HG02759 (cell line): ENCODE measurements at regions not wholly inside any gene's neighbourhood (a gene's known extent, or its start where the extent isn't known, plus 50 kb on each side); places are given as distances from the start of the nearest gene placed in this dataset.
"Not testable (repeated sequence)": the region's sequence is repeated elsewhere in the genome, so short reads cannot be mapped to it uniquely, and the experiment has no call there.

Source experiments
- ATAC-seq: cut with Tn5 transposase; IDR thresholded peaks from one replicate; pipeline ENCODE4 v1.9.1; 2021; ENCODE audit warnings: mild to moderate bottlenecking, moderate library complexity; ENCODE audit not compliant: unreplicated experiment

DNA sequence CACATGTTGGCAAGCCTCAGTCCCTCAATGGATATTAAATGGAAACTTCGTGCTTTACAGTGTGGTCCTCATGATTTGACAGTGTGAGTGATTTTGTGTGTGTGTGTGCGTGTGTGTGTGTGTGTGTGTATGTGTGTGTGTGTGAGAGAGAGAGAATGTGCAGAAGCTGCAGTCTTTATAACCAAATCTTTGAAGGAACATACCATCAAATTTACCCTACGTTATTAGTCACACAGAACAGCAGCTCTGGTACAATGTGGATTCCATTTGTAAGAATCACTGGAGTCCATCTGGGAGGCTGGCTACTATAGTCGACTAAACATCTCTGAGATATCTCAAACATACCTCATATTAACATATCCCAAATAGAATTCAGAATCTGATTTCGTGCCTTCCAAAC lies 928.0 kb upstream of the POT1 start:
- ATAC-seq: no peak

DNA sequence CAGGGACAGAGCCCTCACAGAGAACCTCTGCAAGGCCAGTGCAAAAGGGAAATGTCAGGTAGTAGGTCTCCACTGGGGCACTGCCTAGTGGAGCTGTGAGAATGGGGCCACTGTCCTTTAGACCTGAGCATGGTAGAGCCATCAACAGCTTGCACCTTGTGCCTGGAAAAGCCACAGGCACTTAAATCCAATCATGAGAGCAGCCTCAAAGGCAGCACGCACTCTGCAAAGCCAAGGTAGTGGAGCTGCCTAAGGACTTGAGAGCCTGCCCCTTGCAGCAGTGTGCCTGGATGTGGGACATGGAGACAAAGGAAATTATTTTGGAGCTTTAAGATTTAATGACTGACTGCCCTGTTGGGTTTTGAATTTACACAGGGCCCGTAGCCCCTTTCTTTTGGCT lies 918.5 kb upstream of the POT1 start:
- no peak for ATAC-seq

GRCh38 chr7:125847692-125848091 lies 918.1 kb upstream of the POT1 start:
- ATAC-seq: no peak

DNA sequence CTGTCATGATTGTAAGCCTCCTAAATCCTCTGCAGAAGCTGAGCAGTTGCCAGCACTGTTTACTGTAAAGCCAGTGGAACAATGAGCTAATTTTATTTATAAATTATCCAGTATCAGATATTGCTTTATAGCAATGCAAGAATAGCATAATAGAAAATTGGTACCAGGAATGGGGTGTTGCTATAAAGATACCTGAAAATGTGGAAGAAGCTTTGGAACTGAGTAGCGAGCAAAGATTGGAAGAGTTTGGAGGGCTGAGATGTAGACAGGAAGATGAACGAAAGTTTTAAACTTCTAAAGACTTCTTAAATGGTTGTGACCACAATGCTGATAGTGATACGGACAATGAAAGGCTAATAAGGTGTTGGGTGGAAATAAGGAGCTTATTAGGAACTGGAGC lies 917.4 kb upstream of the POT1 start:
- no peak for ATAC-seq

- no peak for ATAC-seq
These were observed 916.1 kb upstream of the POT1 start for GRCh38 chr7:125845686-125846085.

- no peak for ATAC-seq
These were observed 904.8 kb upstream of the POT1 start for GRCh38 chr7:125834421-125834820.

GRCh38 chr7:125833839-125834238 lies 904.2 kb upstream of the POT1 start:
- ATAC-seq: no peak

GRCh38 chr7:125830743-125831142 lies 901.1 kb upstream of the POT1 start:
- ATAC-seq: no peak

DNA sequence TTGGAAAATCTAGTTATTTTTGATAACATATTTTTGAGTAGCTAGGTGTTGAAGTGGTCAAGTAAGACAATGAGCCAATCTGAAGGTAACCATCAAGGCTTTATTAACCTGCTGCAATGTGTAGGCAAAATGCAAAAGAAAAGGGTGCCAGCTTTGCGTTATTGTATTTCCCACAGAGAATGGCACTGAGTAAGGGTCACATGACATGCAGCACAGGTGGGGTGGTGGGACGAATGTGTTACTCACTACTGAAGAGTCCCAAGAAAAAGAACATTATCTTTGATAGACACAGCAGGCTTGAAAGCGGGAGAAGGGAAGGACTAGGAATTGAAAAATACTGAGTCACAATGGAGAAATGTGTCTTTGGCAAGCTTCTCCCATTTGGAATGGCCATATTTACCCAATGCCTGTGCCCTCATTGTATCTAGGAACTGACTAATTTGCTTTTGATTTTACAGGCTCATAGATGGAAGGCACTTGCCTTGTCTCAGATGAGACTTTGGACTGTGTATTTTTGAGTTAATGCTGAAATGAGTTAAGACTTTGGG lies 898.6 kb upstream of the POT1 start:
- ATAC-seq: no peak

DNA sequence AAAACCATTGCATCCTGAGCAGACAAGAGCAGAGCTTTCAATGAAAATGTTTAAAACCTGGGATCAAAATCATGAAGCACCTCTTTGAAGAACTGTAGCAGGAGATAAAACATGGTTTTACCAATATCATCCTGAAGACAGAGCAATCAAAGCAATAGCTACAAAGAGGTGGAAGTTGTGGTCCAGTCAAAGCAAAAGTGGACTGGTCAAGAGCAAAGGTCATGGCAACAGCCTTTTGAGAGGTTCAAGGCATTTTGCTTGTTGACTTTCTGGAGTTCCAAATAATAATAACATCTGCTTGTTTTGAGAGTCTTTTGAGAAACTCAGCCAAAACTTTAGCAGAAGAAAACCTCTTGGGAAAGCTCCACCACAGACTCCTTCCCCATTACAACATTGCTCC lies 893.9 kb upstream of the POT1 start:
- no peak for ATAC-seq

DNA sequence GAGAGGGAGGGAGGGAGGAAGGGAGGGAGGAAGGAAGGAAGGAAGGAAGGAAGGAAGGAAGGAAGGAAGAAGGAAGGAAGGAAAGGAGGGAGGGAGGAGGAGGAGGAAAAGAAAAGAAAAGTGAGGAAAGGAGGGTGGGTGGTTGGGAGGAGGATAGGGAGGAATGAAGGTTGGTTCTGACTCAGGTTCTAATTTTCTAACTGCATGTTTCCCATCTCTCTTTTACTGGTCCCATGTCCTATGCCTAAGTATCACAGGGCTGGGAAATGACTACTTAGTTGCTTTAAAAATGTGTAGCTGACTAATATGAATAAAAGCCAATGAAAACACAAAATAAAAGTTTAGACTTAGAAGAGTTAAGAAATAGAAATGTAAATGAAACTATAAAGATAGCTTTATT lies 890.9 kb upstream of the POT1 start:
- ATAC-seq: no peak

- no peak for ATAC-seq
These were observed 884.5 kb upstream of the POT1 start for GRCh38 chr7:125814100-125814499.

DNA sequence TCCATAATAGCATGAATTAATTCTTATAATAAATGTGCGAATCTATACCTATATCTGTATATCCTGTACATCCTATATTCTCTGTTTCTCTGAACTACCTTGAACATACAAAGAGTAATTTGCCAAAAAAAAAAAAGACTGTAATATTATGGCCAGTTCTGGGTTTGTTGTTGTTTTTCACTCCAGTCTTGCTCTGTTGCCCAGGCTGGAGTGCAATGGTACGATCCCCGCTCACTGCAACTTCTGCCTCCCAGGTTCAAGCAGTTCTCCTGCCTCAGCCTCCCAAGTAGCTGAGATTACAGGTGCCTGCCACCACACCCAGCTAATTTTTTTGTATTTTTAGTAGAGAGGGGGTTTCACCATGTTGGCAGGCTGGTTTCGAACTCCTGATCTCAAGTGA lies 876.9 kb upstream of the POT1 start:
- ATAC-seq: not testable (repeated sequence)

DNA sequence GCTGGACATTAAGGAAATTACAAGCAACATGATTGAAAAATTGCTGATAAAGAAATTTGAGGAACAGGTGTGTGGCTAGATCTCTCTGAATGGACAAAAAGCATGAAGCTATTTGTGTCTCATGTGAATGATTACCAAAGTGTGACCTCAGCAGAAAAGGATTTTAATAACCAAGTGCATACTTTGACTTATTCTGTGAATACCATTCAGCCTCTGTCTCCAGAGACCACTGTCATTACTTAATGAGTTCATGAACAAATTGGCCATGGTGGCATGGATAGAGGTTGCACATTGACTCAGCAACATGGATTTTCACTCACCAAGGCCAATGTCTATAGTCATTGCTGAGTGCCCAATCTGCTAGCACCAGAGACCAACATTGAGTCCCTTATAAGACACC lies 874.6 kb upstream of the POT1 start:
- no peak for ATAC-seq

DNA sequence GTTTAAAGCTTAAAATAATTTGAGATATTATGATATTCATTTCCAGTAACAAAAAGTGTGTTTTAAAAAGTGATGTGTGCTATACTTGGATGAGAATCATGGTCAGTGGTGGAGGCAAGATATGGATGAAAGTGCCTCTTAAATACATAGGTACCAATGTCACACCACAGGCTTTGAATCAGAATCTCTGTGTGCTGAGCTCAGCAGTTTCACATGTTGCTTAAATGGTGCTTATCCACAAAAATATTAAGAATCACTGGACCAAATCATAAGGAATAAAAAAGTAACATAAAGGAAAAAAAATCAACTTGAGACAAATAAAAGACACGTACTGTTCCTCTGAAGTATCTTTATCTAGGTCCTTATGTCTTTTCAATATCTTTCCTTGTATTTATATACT lies 850.5 kb upstream of the POT1 start:
- no peak for ATAC-seq

DNA sequence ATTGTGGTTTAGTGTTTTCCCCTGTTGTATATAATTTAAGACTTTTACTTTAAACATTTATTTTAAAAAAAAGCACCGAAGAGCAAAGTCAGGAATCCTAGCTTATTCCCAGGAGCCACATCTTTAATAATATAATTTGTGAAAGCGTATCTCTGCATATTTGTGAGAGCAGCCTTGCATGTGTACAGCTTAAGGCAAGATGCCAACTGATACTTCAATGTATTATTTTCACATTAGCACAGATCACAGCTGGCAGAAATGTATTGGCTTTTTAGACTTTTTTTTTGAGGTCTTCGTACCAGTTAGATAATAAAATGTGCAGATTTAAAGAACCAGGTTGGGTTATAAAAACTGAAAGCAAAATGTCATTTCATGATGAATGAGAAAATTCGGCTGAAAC lies 845.7 kb upstream of the POT1 start:
- ATAC-seq: no peak

DNA sequence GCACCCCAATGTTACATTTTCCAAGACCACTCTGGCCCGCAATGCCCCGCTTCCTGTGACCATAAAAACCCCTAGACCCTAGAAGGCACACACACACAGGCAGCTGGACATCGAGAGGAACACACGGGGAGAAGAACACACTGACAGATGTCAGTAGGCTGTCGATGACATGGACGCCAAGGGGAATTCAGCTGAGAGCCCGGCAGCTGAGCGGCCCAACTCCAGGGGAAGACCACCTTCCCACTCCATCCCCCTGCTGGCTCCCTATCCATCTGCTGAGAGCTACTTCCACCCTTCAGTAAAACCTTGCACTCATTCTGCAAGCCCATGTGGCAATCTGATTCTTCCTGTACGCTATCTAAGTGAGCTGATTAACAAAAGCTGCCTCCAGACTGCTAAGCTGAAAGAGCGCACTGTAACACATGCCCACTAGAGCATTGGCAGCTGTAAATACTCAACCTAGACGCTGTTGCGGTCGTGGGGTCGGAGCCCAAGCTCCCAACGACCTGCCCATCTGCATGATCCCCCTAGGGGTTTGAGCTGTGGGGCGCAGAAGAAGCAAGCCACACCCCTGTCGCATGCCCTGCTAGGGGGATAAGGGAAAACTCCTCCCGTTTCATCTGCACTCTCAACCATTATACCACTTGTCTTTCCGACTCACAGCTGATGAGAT lies 843.6 kb upstream of the POT1 start:
- no peak for ATAC-seq

DNA sequence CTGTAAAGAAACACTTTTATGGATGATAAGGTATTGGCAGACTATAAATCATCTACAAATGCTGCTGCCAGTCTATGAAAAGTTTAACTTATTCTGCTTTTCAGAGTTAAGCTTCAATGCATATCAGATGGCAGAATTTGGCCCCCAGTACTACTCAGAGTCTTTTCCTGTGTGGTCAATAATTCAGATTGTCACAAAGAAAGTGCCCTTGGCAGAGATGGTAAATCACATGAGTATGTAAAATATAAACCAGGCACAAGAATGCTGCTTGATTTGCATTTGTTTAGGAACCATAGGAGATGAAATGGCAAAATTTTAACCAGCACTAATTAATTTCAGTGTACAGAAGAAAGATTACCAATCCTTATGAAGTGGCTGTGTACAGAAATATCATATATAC lies 818.3 kb upstream of the POT1 start:
- ATAC-seq: no peak

- no peak for ATAC-seq
These were observed 816.9 kb upstream of the POT1 start for GRCh38 chr7:125746510-125746909.

GRCh38 chr7:125727215-125727614 lies 797.6 kb upstream of the POT1 start:
- no peak for ATAC-seq

DNA sequence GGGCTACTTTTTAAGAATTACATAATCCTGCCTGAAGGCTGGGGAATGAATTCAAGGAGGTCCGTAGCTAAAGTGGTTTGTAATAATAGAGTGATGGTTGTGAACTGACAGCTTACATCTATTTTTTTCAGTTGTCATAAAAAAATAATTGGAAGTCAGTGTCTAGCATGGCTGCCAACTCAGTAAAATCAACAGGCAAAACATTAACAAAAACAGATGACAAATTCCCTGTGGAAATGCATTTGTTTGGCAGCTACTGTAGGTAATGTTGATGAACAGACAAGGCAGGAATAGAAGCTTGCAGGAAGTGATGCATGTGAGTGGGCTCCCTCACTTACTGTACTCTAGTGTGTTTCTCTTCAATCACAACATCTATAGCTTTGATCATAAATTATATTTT lies 766.0 kb upstream of the POT1 start:
- no peak for ATAC-seq

DNA sequence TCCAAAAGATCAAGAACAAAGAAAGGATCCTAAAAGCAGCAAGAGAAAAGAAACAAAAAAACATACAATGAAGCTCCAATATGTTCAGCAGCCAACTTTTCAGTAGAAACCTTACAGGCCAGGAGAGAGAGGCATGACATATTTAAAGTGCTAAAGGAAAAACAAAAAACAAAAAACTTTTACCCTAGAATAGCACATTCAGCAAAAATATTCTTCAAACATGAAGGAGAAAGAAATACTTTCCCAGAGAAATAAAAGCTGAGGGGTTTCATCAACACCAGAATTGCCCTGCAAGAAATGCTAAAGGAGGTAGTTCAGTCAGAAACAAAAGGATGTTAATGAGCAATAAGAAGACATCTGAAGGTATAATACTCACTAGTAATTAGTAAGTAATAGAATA lies 753.5 kb upstream of the POT1 start:
- ATAC-seq: no peak

DNA sequence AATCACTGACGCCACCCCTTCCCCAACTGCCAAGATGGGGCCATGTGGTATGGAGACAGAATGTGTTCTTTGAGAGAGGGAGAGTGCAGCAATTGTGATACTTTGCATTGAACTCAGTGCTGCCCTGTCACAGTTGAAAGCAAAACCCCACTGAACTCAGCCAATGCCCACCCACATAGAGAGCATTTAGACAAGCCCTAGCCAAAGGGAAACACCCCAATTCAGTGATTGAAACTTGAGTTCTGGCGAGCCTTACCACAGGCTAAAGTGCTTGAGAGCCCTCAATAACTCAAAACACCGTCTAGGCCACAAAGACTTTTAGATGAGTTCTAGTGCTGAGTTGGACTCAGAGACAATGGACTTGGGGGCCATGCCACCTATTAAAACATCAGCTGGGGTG lies 751.9 kb upstream of the POT1 start:
- no peak for ATAC-seq
